PFSK-1 (cell line): ENCODE measurements at regions not wholly inside any gene's neighbourhood (a gene's known extent, or its start where the extent isn't known, plus 50 kb on each side); places are given as distances from the start of the nearest gene placed in this dataset.

Source experiments
- FOXP2 ChIP-seq: optimal IDR thresholded peaks from 2 replicates; pipeline ENCODE3; 2011; ENCODE audit warnings: borderline replicate concordance, control low read depth, inconsistent platforms; ENCODE audit not compliant: insufficient read depth; ENCODE audit errors: extremely low read length, extremely low read depth
- POLR2AphosphoS5 ChIP-seq: IDR thresholded peaks from 2 replicates; pipeline ENCODE4 v1.6.1; 2012; ENCODE audit warnings: low read depth, mild to moderate bottlenecking, control low read depth, low read length, moderate library complexity
- REST ChIP-seq, 2 experiments: IDR thresholded peaks; 2 replicates each; pipeline versions ENCODE4 v1.6.1 to v1.8.0; 2011 to 2012; ENCODE audit warnings: low read depth in 2 of 2, low read length in 2 of 2, control low read depth in 1 of 2, inconsistent platforms in 1 of 2, mild to moderate bottlenecking in 1 of 2, moderate library complexity in 1 of 2; ENCODE audit not compliant: insufficient read depth in 1 of 2
- SIN3A ChIP-seq: IDR thresholded peaks from 2 replicates; pipeline ENCODE4 v1.6.1; 2012; ENCODE audit warnings: mild to moderate bottlenecking, low read length, moderate library complexity, borderline replicate concordance; ENCODE audit not compliant: insufficient read depth
- TAF1 ChIP-seq: IDR thresholded peaks from 2 replicates; pipeline ENCODE4 v1.6.1; 2012; ENCODE audit warnings: low read length, control low read depth, borderline replicate concordance; ENCODE audit not compliant: insufficient read depth

DNA sequence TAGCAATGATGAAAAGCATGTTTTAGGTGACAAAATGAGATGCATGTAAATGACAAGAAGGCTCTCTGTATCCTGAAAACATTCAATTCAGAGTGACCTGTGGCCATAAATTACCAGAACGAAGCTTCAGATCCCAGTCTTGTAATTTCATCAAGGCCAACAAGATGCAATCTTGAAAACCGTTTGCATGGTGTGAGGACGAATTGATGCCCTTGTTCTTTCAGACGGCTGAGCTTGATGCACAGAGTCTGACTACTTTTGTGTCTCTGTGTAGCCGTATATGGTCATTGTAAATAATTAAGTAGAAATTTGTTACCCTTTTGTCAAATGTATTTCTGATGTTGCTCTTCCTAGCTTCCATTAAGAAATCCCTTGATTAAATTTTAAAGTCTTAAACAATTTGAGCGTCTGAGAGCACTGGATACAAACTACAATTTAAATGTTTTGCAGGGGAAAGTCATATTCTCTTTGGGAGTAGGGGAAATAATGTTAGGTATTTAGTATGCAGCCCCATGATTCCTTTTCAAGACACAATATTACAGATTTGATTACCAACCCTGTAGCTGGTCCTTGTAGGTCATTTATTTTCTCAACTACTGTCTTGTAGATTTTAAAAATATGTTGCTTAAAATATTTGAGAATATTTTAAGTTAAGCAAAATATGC, 125.8 kb upstream of the PCDH9 start:
- TF ChIP-seq TAF1 (no peak), REST (IDR thresholded peaks at IDR 0.05; ENCODE audit: insufficient read depth in 1 of 2, low read depth in 2 of 2, low read length in 2 of 2) (no peak), FOXP2 (no peak), SIN3A (no peak), POLR2AphosphoS5 (no peak)

DNA sequence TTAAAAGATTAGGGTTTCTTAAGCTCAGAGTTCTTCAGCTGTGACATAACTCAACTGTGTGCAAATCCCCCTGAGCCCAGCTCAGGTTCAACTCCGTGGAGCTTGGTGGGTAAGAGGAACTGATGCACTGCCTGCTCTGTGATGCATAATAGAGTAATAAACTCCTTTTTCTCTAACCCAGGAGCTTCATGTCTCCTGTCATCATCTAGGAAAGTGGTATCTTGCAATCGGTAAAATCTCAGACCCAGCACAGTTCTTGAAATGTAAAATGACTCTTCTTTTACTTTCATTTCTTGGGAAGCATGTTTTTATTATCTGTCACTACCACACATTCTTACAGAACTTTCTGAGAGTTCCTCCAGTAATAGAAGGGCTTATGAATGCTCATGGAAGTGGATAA, 123.8 kb upstream of the PCDH9 start:
- TF ChIP-seq SIN3A: no peak
- no peak for TF ChIP-seq TAF1
- no peak for TF ChIP-seq POLR2AphosphoS5
- no peak for TF ChIP-seq REST (IDR thresholded peaks at IDR 0.05; ENCODE audit: insufficient read depth in 1 of 2, low read depth in 2 of 2, low read length in 2 of 2)
- no peak for TF ChIP-seq FOXP2

GRCh38 chr13:67353031-67353430, 122.9 kb upstream of the PCDH9 start:
- TF ChIP-seq FOXP2 (no peak), SIN3A (no peak)

- no peak for TF ChIP-seq FOXP2
- TF ChIP-seq TAF1: no peak
- TF ChIP-seq REST (IDR thresholded peaks at IDR 0.05; ENCODE audit: insufficient read depth in 1 of 2, low read depth in 2 of 2, low read length in 2 of 2): no peak
- TF ChIP-seq POLR2AphosphoS5: no peak
- TF ChIP-seq SIN3A: no peak
These were observed 121.8 kb upstream of the PCDH9 start for GRCh38 chr13:67351909-67352308.

GRCh38 chr13:67351114-67351513, 121.0 kb upstream of the PCDH9 start:
- TF ChIP-seq REST (IDR thresholded peaks at IDR 0.05; ENCODE audit: insufficient read depth in 1 of 2, low read depth in 2 of 2, low read length in 2 of 2) (no peak), SIN3A (no peak), POLR2AphosphoS5 (no peak), FOXP2 (no peak), TAF1 (no peak)
